Suppressor macrophage (primary cell): ENCODE measurements at regions not wholly inside any gene's neighbourhood (a gene's known extent, or its start where the extent isn't known, plus 50 kb on each side); places are given as distances from the start of the nearest gene placed in this dataset.
"Not testable (repeated sequence)": the region's sequence is repeated elsewhere in the genome, so short reads cannot be mapped to it uniquely, and the experiment has no call there.

Source experiments
- DNase-seq, 4 experiments: peaks; one replicate each; pipeline ENCODE4 v3.0.0-alpha.2; 2020 to 2022

- DNase-seq, result no peak
These were observed 389.5 kb upstream of the PROX1 start for GRCh38 chr1:213598263-213598662.

GRCh38 chr1:213600879-213601278 lies 386.9 kb upstream of the PROX1 start:
- DNase-seq, result no peak

DNA sequence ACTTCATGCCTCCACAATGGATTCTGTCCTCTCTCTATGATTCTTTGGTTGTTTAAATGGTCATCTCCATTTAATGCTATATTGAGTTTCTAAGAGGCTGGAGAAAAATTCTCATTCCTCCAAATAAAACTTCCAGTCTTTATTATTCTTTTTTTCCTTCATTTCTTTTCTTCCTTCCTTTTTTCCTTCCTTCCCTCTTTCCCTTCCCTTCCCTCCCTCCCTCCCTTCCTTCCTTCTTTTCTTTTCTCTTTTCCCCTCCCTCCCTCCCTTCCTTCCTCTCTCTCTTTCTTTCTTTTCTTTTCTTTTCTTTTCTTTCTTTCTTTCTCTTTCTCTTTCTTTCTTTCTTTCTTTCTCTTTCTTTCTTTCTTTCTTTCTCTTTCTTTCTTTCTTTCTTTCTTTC lies 386.1 kb upstream of the PROX1 start:
- not testable (repeated sequence) for DNase-seq

DNA sequence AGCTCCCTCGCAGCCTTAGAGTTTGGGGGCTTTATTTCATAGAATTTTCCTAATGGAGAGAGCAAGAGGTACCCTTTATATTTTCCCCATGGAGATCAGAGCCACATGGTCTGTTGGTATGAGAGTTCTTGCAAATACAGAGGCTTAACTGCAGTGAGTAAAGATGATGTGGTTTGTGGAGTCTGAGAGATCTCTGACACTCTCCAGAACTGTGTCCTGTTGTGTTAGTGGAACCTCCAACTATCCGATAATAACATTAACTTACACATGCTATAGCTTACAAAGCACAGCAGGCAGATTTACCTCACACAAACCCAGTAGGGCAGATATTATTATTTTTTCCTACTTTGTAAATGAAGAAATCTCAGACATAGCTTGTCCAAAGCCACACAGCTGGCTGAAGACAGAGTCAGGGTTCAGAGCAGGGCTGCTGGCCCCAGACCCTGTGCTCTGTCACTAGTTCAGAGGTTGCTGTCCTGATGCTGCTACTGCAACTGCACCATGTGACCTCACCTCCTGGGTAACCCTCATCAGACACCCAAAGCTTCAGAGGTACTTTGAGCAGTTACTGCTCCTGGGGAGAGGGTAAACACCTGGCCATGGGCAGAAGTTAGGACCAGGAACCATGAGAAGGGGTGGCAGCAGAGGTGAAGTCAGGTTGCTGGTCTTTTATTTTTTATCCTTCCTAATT lies 384.8 kb upstream of the PROX1 start:
- no peak for DNase-seq

GRCh38 chr1:213604477-213604876 lies 383.3 kb upstream of the PROX1 start:
- no peak for DNase-seq

DNA sequence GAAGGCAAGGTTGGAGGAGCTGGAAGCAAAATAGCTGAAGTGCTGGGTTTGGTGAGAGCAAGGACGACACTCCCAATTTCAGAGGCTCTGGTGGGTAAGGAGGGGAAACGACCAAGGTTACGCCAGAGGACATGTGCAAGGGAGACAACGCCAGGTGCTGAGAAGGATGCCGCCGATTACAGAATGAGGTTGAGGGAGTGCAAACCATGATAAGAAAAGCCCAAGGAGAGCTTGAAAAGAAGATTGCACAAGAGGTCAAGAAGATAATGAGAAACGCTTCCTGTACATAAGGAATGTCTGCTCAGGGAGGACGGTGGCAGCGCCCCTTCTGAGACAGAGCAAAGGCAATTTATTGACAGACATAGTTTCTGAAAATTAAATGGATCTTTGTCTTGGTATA lies 382.0 kb upstream of the PROX1 start:
- no peak for DNase-seq

DNA sequence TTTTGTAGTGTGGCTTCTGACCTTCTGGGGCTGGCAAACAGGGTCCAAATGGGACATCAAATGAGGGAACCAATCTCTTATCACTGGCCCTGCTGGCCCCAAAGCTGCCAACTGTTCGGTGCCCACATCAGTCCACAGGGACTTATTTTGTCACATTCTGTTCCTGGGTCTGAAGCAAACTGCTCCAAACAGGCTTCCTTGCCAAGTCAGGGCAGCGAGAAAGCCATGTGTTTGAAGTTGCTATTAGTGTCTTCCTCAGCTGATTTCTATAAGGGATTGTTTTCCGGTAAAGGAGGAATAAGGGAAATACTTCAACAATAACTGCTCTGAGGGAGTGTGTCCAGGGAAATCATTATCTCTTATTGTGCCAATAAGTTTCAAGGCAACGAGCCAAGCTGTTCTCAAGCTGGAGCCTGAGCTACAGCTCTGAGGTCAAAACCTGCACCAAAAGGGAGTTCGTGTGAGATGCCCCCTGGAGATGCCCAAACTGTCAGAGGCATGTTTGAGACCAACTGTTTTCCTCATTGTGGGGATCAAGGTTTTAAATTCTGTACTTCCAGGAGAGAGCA lies 381.4 kb upstream of the PROX1 start:
- DNase-seq, result no peak

DNA sequence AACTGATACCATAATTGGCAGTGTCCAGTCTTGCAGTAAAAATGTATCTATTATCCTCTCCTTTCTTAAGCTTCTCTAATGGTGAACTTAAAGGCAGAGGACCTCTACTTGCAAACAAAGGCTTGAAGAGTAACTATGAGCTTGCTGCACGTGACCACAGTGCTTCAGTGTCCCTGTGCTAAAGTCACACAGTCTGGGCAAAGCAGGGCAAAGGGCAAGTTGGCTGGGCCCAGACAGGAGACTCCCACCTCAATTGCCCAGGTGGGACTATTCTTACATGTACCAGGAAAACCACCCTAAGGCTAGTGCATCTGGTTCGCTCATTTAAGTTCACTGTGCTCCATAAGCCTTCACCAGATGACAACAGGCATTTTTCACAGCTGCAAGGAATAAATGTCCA lies 374.2 kb upstream of the PROX1 start:
- no peak for DNase-seq

DNA sequence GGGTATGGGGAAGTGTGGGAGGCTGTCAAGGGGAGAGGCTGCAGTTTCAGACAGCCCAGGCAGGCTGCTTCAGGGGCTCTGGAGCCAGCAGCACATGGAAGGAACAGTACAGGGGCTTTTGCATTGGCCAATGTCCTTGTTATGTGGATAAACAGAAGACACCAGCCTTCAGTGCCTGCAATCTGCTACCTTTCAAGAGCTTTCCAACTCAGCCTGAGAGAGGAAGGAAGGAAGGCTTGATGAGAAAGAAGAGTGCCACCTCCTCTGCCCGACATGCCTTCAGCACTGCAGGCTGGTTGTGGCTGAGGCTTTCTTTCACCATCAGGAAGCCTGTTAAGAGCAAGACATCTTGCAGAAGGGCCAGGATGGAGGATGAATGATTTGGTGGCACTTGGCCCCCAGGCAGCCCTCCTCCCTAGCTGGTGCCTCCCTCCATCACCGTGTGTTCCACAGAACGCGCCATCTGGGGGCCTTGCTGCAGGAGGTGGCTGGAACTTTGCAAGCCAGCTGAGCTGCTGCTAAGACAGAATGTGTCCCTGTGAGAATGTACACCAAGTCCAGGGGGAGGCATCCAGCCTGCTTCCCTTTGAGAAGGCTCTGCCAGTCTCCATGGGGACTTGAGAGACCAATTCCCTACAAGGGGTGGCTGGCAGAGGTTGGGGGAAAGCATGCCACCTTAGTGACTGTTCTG lies 372.4 kb upstream of the PROX1 start:
- DNase-seq, result no peak

DNA sequence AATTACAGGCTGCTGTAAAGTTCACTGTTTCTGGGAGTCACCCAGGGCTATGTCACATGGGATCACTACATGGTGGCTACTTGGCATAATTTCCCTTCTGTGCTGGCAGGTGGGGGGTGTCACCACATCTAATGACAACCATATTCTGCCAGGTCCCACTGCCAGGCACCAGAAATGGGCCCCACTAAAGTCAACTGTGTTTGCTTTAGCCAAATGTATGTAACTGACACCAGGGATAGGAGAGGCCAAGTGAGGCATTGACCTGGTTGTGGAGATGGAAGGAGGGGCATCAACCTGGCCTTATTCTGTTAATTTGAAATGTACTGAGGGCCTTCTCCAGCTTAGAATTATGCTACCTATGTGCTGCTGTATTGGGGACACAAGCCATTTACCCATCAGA lies 370.6 kb upstream of the PROX1 start:
- DNase-seq, result no peak

DNA sequence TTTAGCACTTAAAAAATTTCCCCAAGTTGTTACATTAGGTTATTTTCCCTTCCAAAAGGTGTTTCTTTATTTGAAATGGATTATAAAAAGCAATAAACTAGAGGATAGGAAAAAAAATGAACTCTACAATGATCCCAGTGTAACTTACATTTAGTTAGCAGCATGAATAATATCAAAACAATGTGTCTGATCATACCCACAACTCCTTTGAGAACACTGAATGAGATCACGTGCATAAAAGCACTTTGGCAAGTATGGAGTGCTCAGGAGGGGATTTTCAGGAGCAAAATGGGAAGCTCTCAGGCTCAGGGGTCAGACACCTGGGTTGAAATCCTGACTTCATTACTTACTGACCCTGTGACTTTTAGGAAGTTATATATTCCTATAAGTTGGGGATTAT lies 369.7 kb upstream of the PROX1 start:
- DNase-seq, result no peak

DNA sequence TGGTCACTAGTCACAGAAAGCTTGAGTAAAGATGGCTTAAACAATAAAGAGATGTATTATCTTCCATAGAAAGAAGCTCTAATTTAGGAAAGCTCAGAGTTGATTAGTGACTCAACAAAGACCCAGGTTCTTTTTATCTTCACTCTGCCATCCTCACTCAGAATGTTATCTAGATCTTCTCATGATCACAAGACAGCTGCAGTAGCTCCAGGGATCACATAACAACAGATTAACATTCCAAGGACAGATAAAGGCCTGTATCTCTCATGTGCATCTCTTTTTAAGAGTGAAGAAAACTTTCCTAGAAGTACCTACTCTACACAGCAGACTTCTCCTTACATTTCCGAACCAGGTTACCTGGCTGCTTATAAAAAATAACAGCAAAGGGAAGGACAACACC lies 368.7 kb upstream of the PROX1 start:
- no peak for DNase-seq

- no peak for DNase-seq
These were observed 366.7 kb upstream of the PROX1 start for GRCh38 chr1:213621077-213621476.

GRCh38 chr1:213622365-213623063 lies 365.3 kb upstream of the PROX1 start:
- no peak for DNase-seq

GRCh38 chr1:213623064-213623581 lies 364.6 kb upstream of the PROX1 start:
- no peak for DNase-seq

- DNase-seq, result no peak
These were observed 363.9 kb upstream of the PROX1 start for GRCh38 chr1:213623862-213624261.

- DNase-seq, result not testable (repeated sequence)
These were observed 351.0 kb upstream of the PROX1 start for GRCh38 chr1:213636778-213637177.

DNA sequence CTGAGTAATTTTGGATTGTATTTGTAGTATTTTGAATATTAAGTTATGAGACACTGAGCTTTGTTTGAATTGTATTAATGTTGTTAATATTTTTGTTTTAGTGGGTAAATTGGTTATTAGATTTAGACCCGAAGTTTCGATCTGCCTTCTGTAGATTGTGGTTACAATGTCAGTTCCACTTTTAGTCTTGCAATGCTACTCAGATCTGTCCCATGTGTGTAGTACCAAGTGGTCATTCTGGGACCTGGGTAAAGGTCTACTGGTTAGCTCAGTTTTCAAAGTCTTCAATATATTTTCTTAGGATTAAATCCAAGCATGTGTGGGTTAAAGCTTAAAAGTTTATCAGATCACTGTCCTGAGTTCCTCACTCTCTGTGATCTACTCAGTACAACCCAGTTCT lies 346.5 kb upstream of the PROX1 start:
- DNase-seq, result no peak

- DNase-seq, result no peak
These were observed 344.4 kb upstream of the PROX1 start for GRCh38 chr1:213643360-213643759.

DNA sequence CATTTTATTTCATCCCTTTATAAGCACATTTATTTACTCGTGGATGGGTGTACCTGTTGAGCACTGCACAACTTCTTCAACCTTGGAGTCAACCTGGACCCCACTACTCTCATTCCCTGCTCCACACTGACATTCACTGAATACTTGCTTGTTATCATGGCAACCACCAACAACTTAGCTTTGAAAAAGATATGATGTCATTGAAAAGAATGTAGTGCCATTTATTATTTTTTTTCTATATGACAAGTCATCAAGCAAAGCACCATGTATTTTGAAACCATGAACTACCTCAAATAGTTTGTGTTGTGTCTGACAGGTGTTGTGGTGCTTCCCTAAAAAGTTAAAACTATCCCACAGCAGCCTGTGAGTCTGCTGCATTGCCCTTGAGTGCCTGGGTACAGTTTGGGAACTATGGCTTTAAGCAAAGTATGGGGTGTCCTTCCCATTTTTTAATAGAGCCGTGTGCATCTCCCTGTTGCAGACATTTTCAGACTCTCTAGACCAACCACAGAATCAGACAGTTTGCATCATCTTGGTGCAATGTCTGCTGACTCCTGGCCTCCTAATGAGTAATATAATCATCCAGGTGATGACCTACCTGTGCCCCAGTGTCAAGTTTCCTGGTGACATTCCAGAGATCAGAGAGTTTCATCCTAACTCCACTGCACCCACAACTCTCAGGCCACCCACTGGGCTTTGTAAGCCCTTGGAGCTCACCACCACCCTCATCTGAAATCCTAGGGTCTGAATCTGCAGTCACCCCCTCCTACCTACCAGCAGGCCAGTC lies 339.7 kb upstream of the PROX1 start:
- no peak for DNase-seq

DNA sequence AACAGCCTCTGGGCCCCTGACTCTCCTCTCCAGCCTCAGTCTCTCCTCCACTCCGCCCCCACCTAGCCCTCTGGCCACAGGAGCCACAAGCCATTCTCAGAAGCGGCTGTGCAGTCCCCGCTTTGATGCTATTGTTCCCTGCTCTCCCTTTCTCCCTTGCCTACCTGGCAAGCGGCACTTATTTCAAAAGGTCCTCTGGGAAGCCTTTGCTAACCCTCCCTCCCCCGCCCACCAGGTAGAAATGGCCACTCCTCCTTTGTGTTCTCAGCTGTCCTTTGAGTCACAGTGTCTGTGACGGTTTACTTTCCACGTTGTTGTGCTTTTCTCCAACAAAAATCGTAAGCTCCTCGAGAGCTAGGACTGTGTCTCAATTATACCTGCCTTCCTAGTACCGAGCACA lies 338.4 kb upstream of the PROX1 start:
- DNase-seq, result no peak

GRCh38 chr1:213650603-213651002 lies 337.2 kb upstream of the PROX1 start:
- DNase-seq, result no peak

GRCh38 chr1:213651077-213651476 lies 336.7 kb upstream of the PROX1 start:
- DNase-seq, result no peak
